OCI-LY7 (cell line): ENCODE measurements at regions not wholly inside any gene's neighbourhood (a gene's known extent, or its start where the extent isn't known, plus 50 kb on each side); places are given as distances from the start of the nearest gene placed in this dataset.
"Not testable (repeated sequence)": the region's sequence is repeated elsewhere in the genome, so short reads cannot be mapped to it uniquely, and the experiment has no call there.

Experiments
- BruUV-seq: library from RNA; stranded (reverse); fragments of 400-500 nt; replicated peaks from 2 replicates; lab custom pipeline; 2021; lab: Mats Ljungman, UMichigan
- CTCF ChIA-PET: fragments of 300-600 bp; sonication (Branson Sonifier 250); formaldehyde crosslinking; loops from one replicate; lab custom pipeline; 2022; ENCODE audit warnings: antibody characterized with exemption; ENCODE audit not compliant: unreplicated experiment; lab: Charles Lee
- POLR2A ChIA-PET: fragments of 300-600 bp; sonication (Branson Sonifier 250); formaldehyde crosslinking; loops from one replicate; lab custom pipeline; 2022; ENCODE audit warnings: antibody characterized with exemption; lab: Charles Lee
- DNase-seq: peaks from one replicate; pipeline ENCODE4 v3.0.0-alpha.2; 2015; ENCODE audit warnings: low spot score
- H2AFZ ChIP-seq: fragments of 200-600 bp; sonication (generic), shearing (Covaris generic); 2 replicates; pipeline ENCODE4 v1.6.1; 2014; ENCODE audit warnings: mild to moderate bottlenecking, antibody characterized with exemption, low read length, moderate library complexity
- H3K27ac ChIP-seq: fragments of 200-600 bp; sonication (generic); 2 replicates; pipeline ENCODE4 v1.5.1; 2014; ENCODE audit warnings: mixed run types, low read depth, mild to moderate bottlenecking, moderate library complexity, low read length, inconsistent platforms; ENCODE audit not compliant: poor library complexity, severe bottlenecking
- H3K36me3 ChIP-seq: fragments of 200-600 bp; sonication (generic); 2 replicates; pipeline ENCODE4 v1.6.1; 2014; ENCODE audit warnings: mild to moderate bottlenecking, antibody characterized with exemption, low read length, moderate library complexity, mixed read lengths; ENCODE audit not compliant: insufficient read depth
- H3K4me1 ChIP-seq: fragments of 200-600 bp; sonication (generic); 2 replicates; pipeline ENCODE4 v1.5.1; 2014; ENCODE audit warnings: mild to moderate bottlenecking, low read length; ENCODE audit not compliant: insufficient read depth, poor library complexity, severe bottlenecking
- H3K4me2 ChIP-seq: fragments of 200-600 bp; sonication (generic); 2 replicates; pipeline ENCODE4 v1.6.1; 2014; ENCODE audit warnings: mild to moderate bottlenecking, low read length
- H3K4me3 ChIP-seq: fragments of 200-600 bp; sonication (generic); 2 replicates; pipeline ENCODE4 v1.5.1; 2014; ENCODE audit warnings: mild to moderate bottlenecking, low read depth, low read length; ENCODE audit not compliant: poor library complexity, severe bottlenecking
- H3K79me2 ChIP-seq: fragments of 200-600 bp; sonication (generic); 2 replicates; pipeline ENCODE4 v1.6.1; 2016; ENCODE audit warnings: low read depth, mild to moderate bottlenecking, low read length, moderate library complexity, mixed read lengths; ENCODE audit not compliant: insufficient read depth
- H3K9me2 ChIP-seq: fragments of 200-600 bp; sonication (generic); 2 replicates; pipeline ENCODE4 v1.6.1; 2016; ENCODE audit warnings: mild to moderate bottlenecking, low read length, mixed read lengths; ENCODE audit not compliant: insufficient read depth
- H3K9me3 ChIP-seq: fragments of 200-600 bp; sonication (generic); 2 replicates; pipeline ENCODE4 v1.6.1; 2014; ENCODE audit warnings: mild to moderate bottlenecking, mixed run types, low read length, mixed read lengths
- H4K20me1 ChIP-seq: fragments of 200-600 bp; sonication (generic); 2 replicates; pipeline ENCODE4 v1.6.1; 2014; ENCODE audit warnings: mild to moderate bottlenecking, antibody characterized with exemption, low read length, moderate library complexity, mixed read lengths; ENCODE audit not compliant: insufficient read depth
- CTCF ChIP-seq: fragments of 200-600 bp; sonication (generic); conservative IDR thresholded peaks from 2 replicates; pipeline ENCODE4 v1.5.1; 2014; ENCODE audit warnings: mild to moderate bottlenecking, antibody characterized with exemption, low read length, moderate library complexity, mixed read lengths
- EZH2phosphoT487 ChIP-seq: fragments of 200-600 bp; sonication (generic); IDR thresholded peaks from 2 replicates; pipeline ENCODE4 v1.6.1; 2018; ENCODE audit warnings: low read depth, borderline replicate concordance, mild to moderate bottlenecking, mixed run types, antibody characterized with exemption, low read length, moderate library complexity, mixed read lengths
- intact Hi-C: fragments of 100-400 bp; cut with micrococcal nuclease; formaldehyde crosslinking; loops from one replicate; pipeline ENCODE4 v1.10.0; 2022; ENCODE audit not compliant: unreplicated experiment

GRCh38 chr6:115540077-115540869 lies 520.4 kb downstream of the FRK start:
- BruUV-seq: no TSS peak
- Histone ChIP-seq H3K36me3 (no peaks in the 10 kb centered on the region), H2AFZ (no peak overlapping the region), H3K9me2 (no peaks in the 10 kb centered on the region), H3K27ac (no peak overlapping the region), H4K20me1 (no peaks in the 10 kb centered on the region), H3K4me3 (no peak overlapping the region), H3K4me1 (no peaks in the 10 kb centered on the region), H3K9me3 (no peaks in the 10 kb centered on the region), H3K4me2 (no peak overlapping the region), H3K79me2 (no peaks in the 10 kb centered on the region)
- no peak for TF ChIP-seq EZH2phosphoT487
- TF ChIP-seq CTCF: no peak
- CTCF ChIA-PET: no interaction called here
- POLR2A ChIA-PET: no interaction called here
- intact Hi-C loops: no loop called here
- DNase-seq: no peak

- Histone ChIP-seq H3K9me3 (no peaks in the 10 kb centered on the region), H3K9me2 (no peaks in the 10 kb centered on the region), H3K79me2 (no peaks in the 10 kb centered on the region), H3K4me2 (no peak overlapping the region), H3K4me1 (no peaks in the 10 kb centered on the region), H3K36me3 (no peaks in the 10 kb centered on the region), H3K4me3 (no peak overlapping the region), H4K20me1 (no peaks in the 10 kb centered on the region), H3K27ac (no peak overlapping the region), H2AFZ (no peak overlapping the region)
- CTCF ChIA-PET: no interaction called here
- POLR2A ChIA-PET: no interaction called here
- no peak for DNase-seq
- no TSS peak for BruUV-seq
- intact Hi-C loops: no loop called here
- no peak for TF ChIP-seq EZH2phosphoT487
- no peak for TF ChIP-seq CTCF
Measured at GRCh38 chr6:115539531-115539930, 521.2 kb downstream of the FRK start.

GRCh38 chr6:115524821-115525220 lies 535.9 kb downstream of the FRK start:
- BruUV-seq: no TSS peak

GRCh38 chr6:115521747-115522146 lies 538.9 kb downstream of the FRK start:
- H3K4me3 ChIP-seq, H4K20me1 ChIP-seq, intact Hi-C loops, H3K9me3 ChIP-seq, POLR2A ChIA-PET, CTCF ChIA-PET, DNase-seq, H3K4me2 ChIP-seq, H3K27ac ChIP-seq, BruUV-seq, H3K9me2 ChIP-seq, H3K79me2 ChIP-seq, H3K4me1 ChIP-seq, H2AFZ ChIP-seq, H3K36me3 ChIP-seq: not testable (repeated sequence)

More at GRCh38 chr6:115524821-115525220, 535.9 kb downstream of the FRK start:
- Histone ChIP-seq H2AFZ (no peak overlapping the region), H3K9me2 (no peaks in the 10 kb centered on the region), H4K20me1 (no peaks in the 10 kb centered on the region), H3K27ac (no peak overlapping the region), H3K79me2 (no peaks in the 10 kb centered on the region), H3K36me3 (no peaks in the 10 kb centered on the region), H3K4me2 (no peak overlapping the region), H3K9me3 (no peaks in the 10 kb centered on the region), H3K4me3 (no peak overlapping the region), H3K4me1 (no peaks in the 10 kb centered on the region)
- no peak for DNase-seq
- TF ChIP-seq EZH2phosphoT487: no peak
- TF ChIP-seq CTCF: no peak
- CTCF ChIA-PET: no interaction called here
- intact Hi-C loops: no loop called here
- POLR2A ChIA-PET: no interaction called here
